ENCODE measurements at regions not wholly inside any gene's neighbourhood (a gene's known extent, or its start where the extent isn't known, plus 50 kb on each side); places are given as distances from the start of the nearest gene placed in this dataset.

DNA sequence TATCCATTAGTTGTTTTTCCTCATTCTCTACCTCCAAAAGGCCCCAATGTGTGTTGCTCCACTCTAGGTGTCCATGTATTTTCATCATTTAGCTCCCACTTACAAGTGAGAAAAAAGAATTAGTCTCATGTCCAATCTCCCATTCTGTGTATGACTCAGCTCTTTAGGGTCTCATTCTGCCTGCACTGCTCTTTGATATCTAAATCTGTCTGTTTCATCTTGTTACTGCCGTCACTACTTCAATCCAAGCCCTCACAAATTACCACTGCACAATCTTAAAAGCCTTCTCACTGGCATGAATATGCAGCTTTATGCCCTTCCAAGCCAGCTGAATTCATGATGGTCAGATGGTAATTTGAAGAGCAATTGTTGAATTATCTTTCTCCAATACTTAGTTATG lies 480.5 kb downstream of the TRIB2 start:
- Histone ChIP-seq H3K27ac (ENCODE audit: low read depth, low read length) (no peak overlapping the region), H3K56ac (replicated peaks; ENCODE audit: insufficient read length, low read depth, low read length) (no peak overlapping the region), H3K23ac (ENCODE audit: insufficient read length) (no peak overlapping the region), H3K36me3 (ENCODE audit: control insufficient read depth in 2 of 4, insufficient read depth in 4 of 4, low read length in 3 of 4) (no peaks in the 10 kb centered on the region), H3K79me2 (ENCODE audit: control insufficient read depth in 1 of 2, insufficient read depth in 2 of 2, low read length in 2 of 2) (no peaks in the 10 kb centered on the region), H4K8ac (ENCODE audit: extremely low read depth, insufficient read depth, low read length) (no peak overlapping the region), H3K14ac (ENCODE audit: insufficient read length) (no peak overlapping the region), H3K4me3 (ENCODE audit: extremely low read depth in 1 of 4, insufficient read depth in 2 of 4, low read depth in 3 of 4, low read length in 4 of 4) (no peak overlapping the region), H3K4me2 (ENCODE audit: insufficient read depth in 1 of 2, low read depth in 2 of 2, low read length in 2 of 2) (no peak overlapping the region), H3K27me3 (replicated peaks in 1 of 4; ENCODE audit: control insufficient read depth in 3 of 4, extremely low read depth in 1 of 4, insufficient read depth in 3 of 4, low read length in 3 of 4) (no peaks in the 10 kb centered on the region), H3K4me1 (replicated peaks in 1 of 4; ENCODE audit: control insufficient read depth in 3 of 4, insufficient read depth in 4 of 4, low read length in 3 of 4) (no peaks in the 10 kb centered on the region), H3K4ac (replicated peaks; ENCODE audit: insufficient read length, low read depth, low read length) (no peak overlapping the region), H2BK120ac (replicated peaks; ENCODE audit: low read depth, low read length) (no peak overlapping the region), H2BK15ac (ENCODE audit: low read length) (no peak overlapping the region), H2AK5ac (ENCODE audit: low read depth, low read length) (no peak overlapping the region), H2BK12ac (ENCODE audit: low read depth, low read length) (no peak overlapping the region), H3K9ac (replicated peaks in 1 of 4; ENCODE audit: extremely low read depth in 1 of 4, low read depth in 3 of 4, low read length in 3 of 4) (no peak overlapping the region), H2AFZ (ENCODE audit: low read length) (no peak overlapping the region), H3K9me3 (ENCODE audit: insufficient read depth in 2 of 2, low read depth in 1 of 2, low read length in 1 of 2) (peaks cover 0 to 3% of the 10 kb centered on the region in 2 experiments; a peak in 1 of 4 replicates), H2BK5ac (ENCODE audit: low read depth, low read length) (no peak overlapping the region), H3K79me1 (ENCODE audit: low read depth, low read length) (no peaks in the 10 kb centered on the region), H3K18ac (ENCODE audit: extremely low read depth, low read length) (no peak overlapping the region), H2BK20ac (ENCODE audit: low read length) (no peak overlapping the region), H4K91ac (replicated peaks; ENCODE audit: insufficient read length, low read length) (no peak overlapping the region), H4K5ac (ENCODE audit: insufficient read length, low read depth, low read length) (no peak overlapping the region), H3K23me2 (ENCODE audit: low read depth, low read length) (no peaks in the 10 kb centered on the region), H4K20me1 (replicated peaks in 1 of 2; ENCODE audit: control insufficient read depth in 1 of 2, insufficient read depth in 2 of 2, low read length in 2 of 2) (no peaks in the 10 kb centered on the region)
- FAIRE-seq (no peak), DNase-seq (ENCODE audit: low read depth in 1 of 2, low spot score in 2 of 2) (no peak)
- ChIA-PET CTCF (ENCODE audit: partially characterized antibody) (interaction anchor here (0.8 to 1.1 kb wide), 4 partner anchors 13 to 230 kb away, joined by 3 read pairs; no protein-coding TSS in a partner anchor), POLR2A (ENCODE audit: partially characterized antibody) (no interaction called here)
- TF ChIP-seq EZH2 (IDR thresholded peaks at IDR 0.05; ENCODE audit: low read depth, low read length, severe bottlenecking) (no peak), HDAC2 (IDR thresholded peaks at IDR 0.05; ENCODE audit: borderline replicate concordance in 1 of 2, low read depth in 2 of 2, low read length in 2 of 2) (no peak), PHF8 (conservative IDR thresholded peaks at IDR 0.05; ENCODE audit: low read depth, low read length) (no peak), CTBP2 (IDR thresholded peaks at IDR 0.05; ENCODE audit: borderline replicate concordance, insufficient read depth, insufficient read length, low read length) (no peak), RNF2 (IDR thresholded peaks at IDR 0.05; ENCODE audit: borderline replicate concordance, low read depth, low read length, missing control alignments, poor library complexity, severe bottlenecking) (no peak), TBP (IDR thresholded peaks at IDR 0.05; ENCODE audit: low read depth, low read length) (no peak), EGR1 (IDR thresholded peaks at IDR 0.05; ENCODE audit: borderline replicate concordance, low read depth, low read length) (no peak), BCL11A (IDR thresholded peaks at IDR 0.05; ENCODE audit: low read depth in 2 of 2, low read length in 2 of 2) (no peak), POU5F1 (IDR thresholded peaks at IDR 0.05; ENCODE audit: low read depth, low read length) (no peak), SIRT6 (IDR thresholded peaks at IDR 0.05; ENCODE audit: low read length) (no peak), SP4 (IDR thresholded peaks at IDR 0.05; ENCODE audit: low read length) (no peak), CHD2 (IDR thresholded peaks at IDR 0.05; ENCODE audit: low read length) (no peak)
- TF ChIP-seq, protein P1, sequence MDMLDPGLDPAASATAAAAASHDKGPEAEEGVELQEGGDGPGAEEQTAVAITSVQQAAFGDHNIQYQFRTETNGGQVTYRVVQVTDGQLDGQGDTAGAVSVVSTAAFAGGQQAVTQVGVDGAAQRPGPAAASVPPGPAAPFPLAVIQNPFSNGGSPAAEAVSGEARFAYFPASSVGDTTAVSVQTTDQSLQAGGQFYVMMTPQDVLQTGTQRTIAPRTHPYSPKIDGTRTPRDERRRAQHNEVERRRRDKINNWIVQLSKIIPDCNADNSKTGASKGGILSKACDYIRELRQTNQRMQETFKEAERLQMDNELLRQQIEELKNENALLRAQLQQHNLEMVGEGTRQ (IDR thresholded peaks at IDR 0.05; ENCODE audit: low read length): no peak
- 96% methylated on average over 1 of the region's 1 CpG; no CpG with 5 or more reads in 1 of the 2 experiments for WGBS, 2 experiments (ENCODE audit: extremely low coverage in 1 of 2, insufficient coverage in 1 of 2, insufficient read length in 1 of 2, insufficient replicate concordance in 2 of 2, low coverage in 1 of 2, low lambda C conversion rate in 2 of 2, missing lambda C conversion rate in 1 of 2)

Measured in H1 (cell line).